ENCODE measurements at regions not wholly inside any gene's neighbourhood (a gene's known extent, or its start where the extent isn't known, plus 50 kb on each side); places are given as distances from the start of the nearest gene placed in this dataset.

DNA sequence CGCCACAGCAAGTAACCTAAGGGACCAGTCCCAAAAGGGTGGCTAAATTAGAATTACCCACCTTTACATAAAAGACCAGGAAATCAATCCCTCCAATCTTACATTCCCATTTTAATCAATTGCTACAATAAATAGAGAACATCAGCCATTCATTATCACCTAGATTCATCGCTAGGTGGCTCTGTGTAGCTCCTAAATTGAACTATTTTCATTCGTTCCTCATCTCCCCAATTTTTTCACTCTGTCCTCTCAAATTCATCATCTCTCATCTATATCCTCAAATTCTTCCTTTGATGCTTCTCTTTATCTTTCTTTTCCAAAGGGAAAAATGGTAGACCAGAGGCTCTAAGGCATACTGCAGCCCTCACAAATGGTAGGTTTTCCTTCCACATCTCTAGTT, 108.2 kb upstream of the TNC start:
- TF ChIP-seq, protein P1, sequence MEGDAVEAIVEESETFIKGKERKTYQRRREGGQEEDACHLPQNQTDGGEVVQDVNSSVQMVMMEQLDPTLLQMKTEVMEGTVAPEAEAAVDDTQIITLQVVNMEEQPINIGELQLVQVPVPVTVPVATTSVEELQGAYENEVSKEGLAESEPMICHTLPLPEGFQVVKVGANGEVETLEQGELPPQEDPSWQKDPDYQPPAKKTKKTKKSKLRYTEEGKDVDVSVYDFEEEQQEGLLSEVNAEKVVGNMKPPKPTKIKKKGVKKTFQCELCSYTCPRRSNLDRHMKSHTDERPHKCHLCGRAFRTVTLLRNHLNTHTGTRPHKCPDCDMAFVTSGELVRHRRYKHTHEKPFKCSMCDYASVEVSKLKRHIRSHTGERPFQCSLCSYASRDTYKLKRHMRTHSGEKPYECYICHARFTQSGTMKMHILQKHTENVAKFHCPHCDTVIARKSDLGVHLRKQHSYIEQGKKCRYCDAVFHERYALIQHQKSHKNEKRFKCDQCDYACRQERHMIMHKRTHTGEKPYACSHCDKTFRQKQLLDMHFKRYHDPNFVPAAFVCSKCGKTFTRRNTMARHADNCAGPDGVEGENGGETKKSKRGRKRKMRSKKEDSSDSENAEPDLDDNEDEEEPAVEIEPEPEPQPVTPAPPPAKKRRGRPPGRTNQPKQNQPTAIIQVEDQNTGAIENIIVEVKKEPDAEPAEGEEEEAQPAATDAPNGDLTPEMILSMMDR (IDR thresholded peaks at IDR 0.05) = no peak
- no peak for TF ChIP-seq EP300 (IDR thresholded peaks at IDR 0.05)
- no peak for TF ChIP-seq POLR2A (IDR thresholded peaks at IDR 0.05)
- Histone ChIP-seq H3K27me3 (no peaks in the 10 kb centered on the region), H3K4me1 (peaks cover 0 to 17% (median 5%) of the 10 kb centered on the region in 4 donors), H3K27ac (peak overlapping the region in 2 of 4 donors; percentile 71 to 77), H3K9me3 (no peaks in the 10 kb centered on the region), H3K36me3 (no peaks in the 10 kb centered on the region), H3K4me3 (no peak overlapping the region)
- no peak for DNase-seq (ENCODE audit: low spot score in 2 of 2)
- WGBS, 2 donors = 89 to 92% methylated on average over 3 of the region's 3 CpGs

DNA sequence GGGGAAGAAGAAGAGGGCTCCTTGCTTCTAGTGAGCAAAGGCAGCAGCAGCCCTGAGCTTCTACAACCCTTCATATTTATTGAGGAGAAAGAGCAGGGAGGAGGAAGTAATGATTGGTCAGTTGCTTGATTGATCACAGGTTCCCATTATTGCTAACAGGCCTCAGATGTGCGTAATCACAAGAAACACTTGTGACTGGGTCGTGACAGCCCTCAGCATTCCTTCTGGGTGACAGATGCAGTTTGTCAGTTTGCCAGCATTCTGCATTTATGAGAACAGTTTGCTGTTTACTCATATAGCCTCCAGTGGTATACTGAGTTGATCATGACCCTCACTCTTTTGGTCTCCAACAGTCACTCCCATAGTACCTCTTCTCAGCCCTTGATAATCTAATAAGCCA, 111.5 kb upstream of the TNC start:
- no peaks in the 10 kb centered on the region for H3K36me3 ChIP-seq
- TF ChIP-seq, protein P1 (IDR thresholded peaks at IDR 0.05) = no peak
- no peak for TF ChIP-seq POLR2A (IDR thresholded peaks at IDR 0.05)
- TF ChIP-seq EP300 (IDR thresholded peaks at IDR 0.05) = no peak
- H3K9me3 ChIP-seq = no peaks in the 10 kb centered on the region
- peaks cover 0 to 9% (median 3%) of the 10 kb centered on the region in 4 donors for H3K4me1 ChIP-seq
- 53 to 58% methylated on average over 2 of the region's 2 CpGs for WGBS, 2 donors
- DNase-seq (ENCODE audit: low spot score in 2 of 2) = no peak
- H3K27me3 ChIP-seq = no peaks in the 10 kb centered on the region
- no peak overlapping the region for H3K4me3 ChIP-seq
- peak overlapping the region in 1 of 4 donors; percentile 14 for H3K27ac ChIP-seq

DNA sequence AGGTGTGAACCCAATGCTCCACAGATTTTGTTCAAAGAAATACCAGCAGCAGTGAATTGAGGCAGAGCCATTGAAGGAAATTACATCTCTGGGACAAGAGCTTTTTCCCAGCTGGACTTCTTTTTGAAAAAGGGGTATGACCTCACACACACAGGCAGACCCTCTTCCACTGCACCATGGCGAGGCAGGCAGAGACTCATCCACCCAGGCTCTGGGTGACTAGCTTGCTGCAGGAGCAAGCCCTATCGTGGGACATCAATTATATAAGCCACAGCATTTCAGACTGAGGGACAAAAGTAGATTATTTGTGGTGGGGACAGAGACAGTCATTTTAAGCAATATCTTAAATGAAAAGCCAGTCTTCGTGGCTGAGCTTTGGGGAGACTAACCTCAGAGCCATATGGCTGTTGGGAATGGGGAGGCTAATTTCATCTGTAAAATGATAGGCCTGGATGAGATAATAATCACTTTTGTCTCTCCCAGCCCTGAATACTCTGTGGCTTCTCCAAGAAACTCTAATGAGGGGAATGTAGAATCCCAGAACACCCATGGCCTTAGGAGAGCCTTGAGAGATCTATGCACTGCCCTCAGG, 113.1 kb upstream of the TNC start:
- Histone ChIP-seq H3K36me3 (no peaks in the 10 kb centered on the region), H3K9me3 (no peaks in the 10 kb centered on the region), H3K4me1 (no peaks in the 10 kb centered on the region), H3K27me3 (no peaks in the 10 kb centered on the region), H3K4me3 (no peak overlapping the region), H3K27ac (no peak overlapping the region)
- no peak for DNase-seq (ENCODE audit: low spot score in 2 of 2)
- TF ChIP-seq POLR2A (IDR thresholded peaks at IDR 0.05) (no peak), EP300 (IDR thresholded peaks at IDR 0.05) (no peak)
- TF ChIP-seq, protein P1 (IDR thresholded peaks at IDR 0.05) = no peak
- WGBS, 2 donors = 83 to 84% methylated on average over 3 of the region's 3 CpGs

DNA sequence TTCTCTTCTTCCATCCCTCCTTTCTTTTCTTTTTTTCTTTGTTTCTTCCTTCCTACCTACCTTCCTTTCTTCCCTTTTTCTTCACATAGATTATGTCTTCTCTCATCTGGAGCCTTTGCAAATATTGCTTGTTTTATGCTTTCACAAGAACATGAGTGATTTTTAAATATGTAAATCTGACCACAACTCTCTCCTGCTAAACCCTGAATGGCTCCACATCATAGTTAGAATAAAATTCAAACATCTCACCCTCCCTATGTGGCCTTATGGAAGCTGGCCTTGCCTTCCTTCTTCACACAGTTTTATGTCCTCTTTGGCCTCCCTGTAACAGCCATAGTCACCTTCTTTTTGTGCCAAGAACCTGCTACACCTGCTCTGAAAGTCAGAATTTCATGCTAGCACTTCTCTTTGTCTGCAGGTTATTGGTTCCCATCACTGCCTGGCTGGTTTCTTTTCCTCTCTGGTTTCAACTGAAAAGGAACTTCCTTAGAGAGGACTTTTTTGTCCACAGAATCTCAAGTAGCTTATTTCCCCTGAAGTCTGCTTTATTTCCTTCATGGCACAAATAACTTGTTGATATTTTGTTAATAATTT, 114.3 kb upstream of the TNC start:
- H3K4me1 ChIP-seq = no peaks in the 10 kb centered on the region
- H3K4me3 ChIP-seq = no peak overlapping the region
- no peak for DNase-seq (ENCODE audit: low spot score in 2 of 2)
- no peaks in the 10 kb centered on the region for H3K9me3 ChIP-seq
- no peaks in the 10 kb centered on the region for H3K27me3 ChIP-seq
- no peak overlapping the region for H3K27ac ChIP-seq
- no peak for TF ChIP-seq POLR2A (IDR thresholded peaks at IDR 0.05)
- TF ChIP-seq, protein P1 (IDR thresholded peaks at IDR 0.05) = no peak
- TF ChIP-seq EP300 (IDR thresholded peaks at IDR 0.05) = no peak
- no peaks in the 10 kb centered on the region for H3K36me3 ChIP-seq

DNA sequence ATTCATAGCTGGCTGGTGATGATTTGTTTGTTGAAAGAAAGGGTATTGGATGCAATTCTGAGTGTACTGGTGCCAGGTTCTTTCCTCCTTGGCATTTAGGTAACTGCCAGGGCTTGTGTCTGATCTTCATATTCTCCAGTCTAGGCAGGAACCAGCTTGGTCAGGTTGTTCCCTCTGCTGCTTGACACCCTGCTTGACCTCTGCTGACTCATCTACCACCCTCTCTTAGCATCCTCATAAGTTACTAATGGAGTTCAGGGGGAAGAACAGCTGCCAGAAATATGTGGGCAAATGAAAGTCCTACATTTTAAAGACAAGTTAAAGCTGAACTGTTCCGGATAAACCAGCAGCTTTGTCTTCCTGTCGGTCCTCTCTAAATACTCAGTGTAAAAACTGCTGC, 116.1 kb upstream of the TNC start:
- Histone ChIP-seq H3K4me3 (no peak overlapping the region), H3K27ac (no peak overlapping the region), H3K27me3 (no peaks in the 10 kb centered on the region), H3K9me3 (no peaks in the 10 kb centered on the region), H3K36me3 (no peaks in the 10 kb centered on the region), H3K4me1 (peaks cover 0 to 7% (median 0%) of the 10 kb centered on the region in 4 donors)
- TF ChIP-seq, protein P1 (IDR thresholded peaks at IDR 0.05) = no peak
- TF ChIP-seq POLR2A (IDR thresholded peaks at IDR 0.05) (no peak), EP300 (IDR thresholded peaks at IDR 0.05) (no peak)
- WGBS, 2 donors = 63 to 65% methylated on average over 2 of the region's 2 CpGs
- no peak for DNase-seq (ENCODE audit: low spot score in 2 of 2)

All from tibial nerve (tissue), 4 donors.